Peyer's patch (tissue), 4 donors: ENCODE measurements at regions not wholly inside any gene's neighbourhood (a gene's known extent, or its start where the extent isn't known, plus 50 kb on each side); places are given as distances from the start of the nearest gene placed in this dataset.

ENCODE experiments used
- DNase-seq, 3 donors: peaks; one replicate each; pipeline ENCODE4 v3.0.0-alpha.2; 2017 to 2019
- H3K27ac ChIP-seq, 4 donors: fragments of 200-600 bp; sonication (generic); one replicate each; pipeline ENCODE4 v1.5.1; 2016 to 2019
- H3K27me3 ChIP-seq, 2 donors: fragments of 200-600 bp; sonication (generic); one replicate each; pipeline ENCODE4 v1.5.1; 2019
- H3K36me3 ChIP-seq, 3 donors: fragments of 200-600 bp; sonication (generic); one replicate each; pipeline ENCODE4 v1.5.1; 2016 to 2019
- H3K4me1 ChIP-seq, 4 donors: fragments of 200-600 bp; sonication (generic); one replicate each; pipeline ENCODE4 v1.5.1; 2016 to 2019
- H3K4me3 ChIP-seq, 4 donors: fragments of 200-600 bp; sonication (generic); 1 replicate in 3 of 4; 2 replicates in 1 of 4; pipeline ENCODE4 v1.5.1; 2016 to 2019; ENCODE audit warnings: mild to moderate bottlenecking in 1 of 4
- H3K9me3 ChIP-seq, 4 donors: fragments of 200-600 bp; sonication (generic); one replicate each; pipeline ENCODE4 v1.5.1; 2016 to 2019; ENCODE audit warnings: mild to moderate bottlenecking in 1 of 4
- POLR2A ChIP-seq, 2 donors: fragments of 450-650 bp; IDR thresholded peaks; one replicate each; pipeline ENCODE4 v1.5.1; 2017; ENCODE audit warnings: antibody characterized with exemption in 2 of 2, mild to moderate bottlenecking in 2 of 2, moderate library complexity in 2 of 2
- TF ChIP-seq, protein P1 (sequence below), 6 experiments: fragments of 450-650 bp in 4 of 6; fragments of 200-600 bp in 2 of 6; sonication (generic) in 1 of 6; IDR thresholded peaks; one replicate each; pipeline ENCODE4 v1.5.1; 2017 to 2019; ENCODE audit warnings: antibody characterized with exemption in 6 of 6, mild to moderate bottlenecking in 3 of 6, moderate library complexity in 1 of 6

DNA sequence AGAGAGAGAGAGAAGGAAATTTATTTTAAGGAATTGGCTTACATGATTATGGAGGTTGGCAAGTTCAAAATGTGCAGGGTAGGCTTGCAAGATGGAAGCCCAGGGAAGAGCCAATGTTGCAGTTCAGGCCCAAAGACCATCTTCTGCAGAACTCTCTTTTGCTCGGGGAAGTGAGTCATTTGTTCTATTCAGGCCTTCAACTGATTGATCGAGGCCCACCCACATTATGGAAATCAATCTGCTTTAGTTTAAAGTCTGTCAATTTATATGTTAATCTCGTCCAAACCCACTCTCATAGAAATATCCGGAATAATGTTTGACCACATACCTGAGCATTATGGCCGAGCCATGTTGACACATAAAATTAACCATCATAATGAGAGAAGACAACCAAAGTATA, 113.3 kb upstream of the CXCL12 start:
- no peak overlapping the region for H3K4me3 ChIP-seq
- H3K4me1 ChIP-seq, result no peaks in the 10 kb centered on the region
- no peak for TF ChIP-seq POLR2A (IDR thresholded peaks at IDR 0.05)
- TF ChIP-seq, protein P1, sequence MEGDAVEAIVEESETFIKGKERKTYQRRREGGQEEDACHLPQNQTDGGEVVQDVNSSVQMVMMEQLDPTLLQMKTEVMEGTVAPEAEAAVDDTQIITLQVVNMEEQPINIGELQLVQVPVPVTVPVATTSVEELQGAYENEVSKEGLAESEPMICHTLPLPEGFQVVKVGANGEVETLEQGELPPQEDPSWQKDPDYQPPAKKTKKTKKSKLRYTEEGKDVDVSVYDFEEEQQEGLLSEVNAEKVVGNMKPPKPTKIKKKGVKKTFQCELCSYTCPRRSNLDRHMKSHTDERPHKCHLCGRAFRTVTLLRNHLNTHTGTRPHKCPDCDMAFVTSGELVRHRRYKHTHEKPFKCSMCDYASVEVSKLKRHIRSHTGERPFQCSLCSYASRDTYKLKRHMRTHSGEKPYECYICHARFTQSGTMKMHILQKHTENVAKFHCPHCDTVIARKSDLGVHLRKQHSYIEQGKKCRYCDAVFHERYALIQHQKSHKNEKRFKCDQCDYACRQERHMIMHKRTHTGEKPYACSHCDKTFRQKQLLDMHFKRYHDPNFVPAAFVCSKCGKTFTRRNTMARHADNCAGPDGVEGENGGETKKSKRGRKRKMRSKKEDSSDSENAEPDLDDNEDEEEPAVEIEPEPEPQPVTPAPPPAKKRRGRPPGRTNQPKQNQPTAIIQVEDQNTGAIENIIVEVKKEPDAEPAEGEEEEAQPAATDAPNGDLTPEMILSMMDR (IDR thresholded peaks at IDR 0.05), result no peak
- no peak overlapping the region for H3K27ac ChIP-seq
- H3K36me3 ChIP-seq, result no peaks in the 10 kb centered on the region
- no peak for DNase-seq
- H3K27me3 ChIP-seq, result no peaks in the 10 kb centered on the region
- no peaks in the 10 kb centered on the region for H3K9me3 ChIP-seq

DNA sequence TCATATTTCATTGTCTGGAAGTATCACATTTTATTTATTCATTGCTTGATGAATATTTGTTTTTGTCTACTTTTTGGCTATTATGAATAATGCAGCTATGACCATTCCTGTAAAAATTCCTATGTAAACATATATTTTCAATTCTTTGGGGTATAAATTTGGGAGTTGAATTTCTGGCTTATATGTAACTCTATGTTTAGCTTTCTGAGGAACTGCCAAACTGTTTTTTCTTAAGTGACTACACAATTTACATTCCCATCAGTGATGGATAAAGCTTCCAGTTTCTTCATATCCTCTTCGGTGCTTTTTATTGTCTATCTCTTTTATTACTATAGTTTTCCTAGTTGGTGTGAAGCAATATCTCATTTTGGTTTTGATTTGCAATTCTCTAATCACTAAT, 115.6 kb upstream of the CXCL12 start:
- H3K4me1 ChIP-seq, result no peaks in the 10 kb centered on the region
- TF ChIP-seq, protein P1 (IDR thresholded peaks at IDR 0.05), result no peak
- TF ChIP-seq POLR2A (IDR thresholded peaks at IDR 0.05), result no peak
- no peak overlapping the region for H3K27ac ChIP-seq
- no peaks in the 10 kb centered on the region for H3K27me3 ChIP-seq
- H3K4me3 ChIP-seq, result no peak overlapping the region
- no peaks in the 10 kb centered on the region for H3K36me3 ChIP-seq
- H3K9me3 ChIP-seq, result no peaks in the 10 kb centered on the region
- no peak for DNase-seq

DNA sequence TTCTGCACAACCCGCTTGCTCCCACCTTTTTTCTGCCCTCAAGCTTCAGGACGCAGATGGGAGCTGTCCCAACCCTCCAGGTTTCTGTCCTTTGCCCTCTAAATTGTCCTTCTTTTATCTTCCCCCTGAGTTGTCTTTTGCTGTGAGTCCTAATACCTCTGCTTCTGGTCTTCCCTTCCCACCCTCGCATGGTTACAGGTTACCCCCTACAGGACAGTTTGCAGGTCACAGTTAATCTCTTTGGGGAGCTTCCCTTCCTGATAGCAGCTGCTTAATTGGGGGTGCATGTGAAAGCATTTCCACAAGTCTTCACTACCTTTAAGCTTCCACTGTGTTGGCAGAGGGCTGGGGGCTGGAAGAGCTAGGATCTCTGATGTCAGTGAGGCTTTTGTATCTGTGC, 121.5 kb upstream of the CXCL12 start:
- DNase-seq, result no peak
- Histone ChIP-seq H3K36me3 (no peaks in the 10 kb centered on the region), H3K4me1 (no peaks in the 10 kb centered on the region), H3K27ac (no peak overlapping the region), H3K27me3 (no peaks in the 10 kb centered on the region), H3K9me3 (no peaks in the 10 kb centered on the region), H3K4me3 (no peak overlapping the region)
- no peak for TF ChIP-seq POLR2A (IDR thresholded peaks at IDR 0.05)
- TF ChIP-seq, protein P1 (IDR thresholded peaks at IDR 0.05), result no peak

DNA sequence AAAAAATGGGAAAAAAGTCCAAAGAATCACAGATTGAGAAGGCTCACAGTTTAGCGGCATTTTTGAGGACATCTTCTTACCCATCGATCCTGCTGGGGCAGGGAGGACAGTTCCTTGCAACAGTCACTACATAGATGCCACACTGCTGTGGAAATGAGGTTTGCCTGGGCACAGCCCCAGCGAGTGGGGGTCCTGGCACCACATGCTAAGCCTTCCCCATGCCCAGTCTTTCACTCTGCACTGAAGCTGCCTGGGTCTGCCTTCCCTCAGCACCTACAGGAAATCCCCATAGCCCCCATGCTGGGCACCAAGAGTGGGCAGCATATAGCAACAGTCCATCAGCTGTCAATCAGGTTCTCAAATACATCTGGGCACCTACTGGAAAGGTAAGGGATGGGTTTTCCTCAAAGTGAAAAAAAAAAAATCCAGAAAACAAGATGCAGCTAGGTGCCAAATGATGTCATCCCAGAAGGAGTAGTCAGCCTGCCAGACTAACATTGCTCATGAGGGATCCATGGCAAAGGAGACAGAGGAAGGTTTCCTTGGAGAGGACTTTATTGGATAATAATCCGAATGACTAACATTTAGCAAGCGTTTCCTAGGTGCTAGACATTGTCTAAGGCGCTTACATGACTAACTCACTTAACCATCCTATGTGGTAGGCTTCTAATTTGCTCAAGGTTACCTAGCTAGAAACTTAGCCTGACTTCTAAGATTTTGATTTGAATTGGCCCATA, 125.7 kb upstream of the CXCL12 start:
- Histone ChIP-seq H3K27ac (no peak overlapping the region), H3K4me1 (no peaks in the 10 kb centered on the region), H3K27me3 (no peaks in the 10 kb centered on the region), H3K9me3 (no peaks in the 10 kb centered on the region), H3K36me3 (no peaks in the 10 kb centered on the region), H3K4me3 (no peak overlapping the region)
- TF ChIP-seq, protein P1 (IDR thresholded peaks at IDR 0.05), result no peak
- TF ChIP-seq POLR2A (IDR thresholded peaks at IDR 0.05), result no peak
- DNase-seq, result no peak

DNA sequence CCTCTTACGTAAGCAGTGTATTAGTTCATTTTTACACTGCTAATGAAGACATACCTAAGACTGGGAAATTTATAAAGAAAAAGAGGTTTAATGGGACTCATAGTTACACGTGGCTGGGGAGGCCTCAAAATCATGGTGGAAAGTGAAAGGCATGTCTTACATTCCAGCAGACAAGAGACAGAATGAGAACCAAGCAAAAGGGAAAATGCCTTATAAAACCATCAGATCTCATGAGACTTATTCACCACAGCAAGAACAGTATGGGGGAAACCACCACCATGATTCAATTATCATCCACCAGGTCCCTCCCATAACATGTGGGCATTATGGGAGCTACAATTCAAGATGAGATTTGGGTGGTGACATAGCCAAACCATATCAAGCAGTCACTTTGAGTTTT, 126.3 kb upstream of the CXCL12 start:
- no peaks in the 10 kb centered on the region for H3K9me3 ChIP-seq
- TF ChIP-seq POLR2A (IDR thresholded peaks at IDR 0.05), result no peak
- TF ChIP-seq, protein P1 (IDR thresholded peaks at IDR 0.05), result no peak
- DNase-seq, result no peak
- no peaks in the 10 kb centered on the region for H3K27me3 ChIP-seq
- no peak overlapping the region for H3K27ac ChIP-seq
- H3K4me3 ChIP-seq, result no peak overlapping the region
- no peaks in the 10 kb centered on the region for H3K4me1 ChIP-seq
- no peaks in the 10 kb centered on the region for H3K36me3 ChIP-seq

DNA sequence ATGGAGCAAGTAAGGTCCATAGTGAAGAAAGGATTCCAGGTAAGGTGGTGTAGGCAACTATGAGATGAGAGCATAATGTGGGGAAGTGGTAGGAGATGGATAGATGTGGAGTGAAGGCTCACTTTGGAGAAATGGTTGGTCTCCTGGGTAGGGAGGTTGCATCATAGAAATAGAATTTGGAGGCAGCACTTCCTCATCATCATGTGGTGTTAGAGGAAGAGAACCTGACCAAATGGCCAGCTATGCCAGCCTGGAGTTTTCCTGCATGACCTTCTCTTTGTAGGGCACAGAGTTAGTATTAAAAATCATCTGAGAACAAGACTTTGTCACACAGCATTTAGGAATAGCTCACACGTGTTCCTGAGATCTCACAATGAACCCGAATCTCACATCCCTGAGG, 126.7 kb upstream of the CXCL12 start:
- no peak for DNase-seq
- TF ChIP-seq, protein P1 (IDR thresholded peaks at IDR 0.05), result no peak
- TF ChIP-seq POLR2A (IDR thresholded peaks at IDR 0.05), result no peak
- Histone ChIP-seq H3K9me3 (no peaks in the 10 kb centered on the region), H3K4me1 (no peaks in the 10 kb centered on the region), H3K36me3 (no peaks in the 10 kb centered on the region), H3K4me3 (no peak overlapping the region), H3K27me3 (no peaks in the 10 kb centered on the region), H3K27ac (no peak overlapping the region)
